ENCODE measurements at regions not wholly inside any gene's neighbourhood (a gene's known extent, or its start where the extent isn't known, plus 50 kb on each side); places are given as distances from the start of the nearest gene placed in this dataset.

DNA sequence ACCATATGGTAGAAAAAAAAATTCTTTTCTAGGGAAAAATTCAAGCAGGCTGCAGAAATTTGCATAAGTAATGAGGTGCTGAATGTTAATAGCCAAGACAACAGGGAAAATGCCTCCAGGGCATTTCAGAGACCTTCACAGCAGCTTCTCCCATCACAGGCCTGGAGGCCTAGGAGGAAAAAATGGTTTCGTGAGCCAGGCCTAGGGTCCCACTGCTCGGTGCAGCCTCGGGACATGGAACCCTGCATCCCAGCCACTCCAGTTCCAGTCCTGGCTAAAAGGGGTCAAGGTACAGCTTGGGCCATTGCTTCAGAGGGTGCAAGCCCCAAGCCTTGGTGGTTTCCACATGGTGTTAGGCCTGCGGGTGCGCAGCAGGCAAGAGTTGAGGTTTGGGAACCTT is 436.0 kb upstream of the SMC2 start:
- Histone ChIP-seq H3K4me1 (no peaks in the 10 kb centered on the region), H3K9me3 (no peaks in the 10 kb centered on the region), H3K4me3 (no peak overlapping the region), H3K27ac (no peak overlapping the region), H3K36me3 (no peaks in the 10 kb centered on the region), H3K9ac (ENCODE audit: low read depth in 2 of 2, low read length in 2 of 2) (no peak overlapping the region), H3K27me3 (no peaks in the 10 kb centered on the region)
- intact Hi-C loops (cut with DNase I), result no loop called here
- TF ChIP-seq, protein P1, sequence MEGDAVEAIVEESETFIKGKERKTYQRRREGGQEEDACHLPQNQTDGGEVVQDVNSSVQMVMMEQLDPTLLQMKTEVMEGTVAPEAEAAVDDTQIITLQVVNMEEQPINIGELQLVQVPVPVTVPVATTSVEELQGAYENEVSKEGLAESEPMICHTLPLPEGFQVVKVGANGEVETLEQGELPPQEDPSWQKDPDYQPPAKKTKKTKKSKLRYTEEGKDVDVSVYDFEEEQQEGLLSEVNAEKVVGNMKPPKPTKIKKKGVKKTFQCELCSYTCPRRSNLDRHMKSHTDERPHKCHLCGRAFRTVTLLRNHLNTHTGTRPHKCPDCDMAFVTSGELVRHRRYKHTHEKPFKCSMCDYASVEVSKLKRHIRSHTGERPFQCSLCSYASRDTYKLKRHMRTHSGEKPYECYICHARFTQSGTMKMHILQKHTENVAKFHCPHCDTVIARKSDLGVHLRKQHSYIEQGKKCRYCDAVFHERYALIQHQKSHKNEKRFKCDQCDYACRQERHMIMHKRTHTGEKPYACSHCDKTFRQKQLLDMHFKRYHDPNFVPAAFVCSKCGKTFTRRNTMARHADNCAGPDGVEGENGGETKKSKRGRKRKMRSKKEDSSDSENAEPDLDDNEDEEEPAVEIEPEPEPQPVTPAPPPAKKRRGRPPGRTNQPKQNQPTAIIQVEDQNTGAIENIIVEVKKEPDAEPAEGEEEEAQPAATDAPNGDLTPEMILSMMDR (IDR thresholded peaks at IDR 0.05), result no peak
- no peak for DNase-seq

DNA sequence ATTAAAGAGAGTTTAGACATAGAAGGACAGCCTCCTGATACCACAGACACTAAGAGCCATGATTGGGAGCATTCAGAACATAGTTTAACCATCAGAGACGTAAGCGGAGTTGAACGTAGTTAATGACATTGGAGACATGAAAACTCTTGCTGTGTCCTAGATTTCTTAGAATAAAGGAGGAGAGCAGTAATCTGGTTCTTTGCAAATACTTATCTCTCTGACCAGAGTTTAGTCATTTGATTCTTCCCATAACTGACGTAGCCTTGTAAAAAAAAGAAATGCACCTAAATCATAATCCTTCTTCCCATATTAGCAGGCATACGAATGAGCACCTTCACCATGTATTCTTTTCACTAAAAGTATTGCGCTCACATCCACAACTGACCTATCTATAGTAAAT is 433.3 kb upstream of the SMC2 start:
- Histone ChIP-seq H3K4me3 (no peak overlapping the region), H3K4me1 (no peaks in the 10 kb centered on the region), H3K36me3 (no peaks in the 10 kb centered on the region), H3K9me3 (no peaks in the 10 kb centered on the region), H3K9ac (ENCODE audit: low read depth in 2 of 2, low read length in 2 of 2) (no peak overlapping the region), H3K27ac (no peak overlapping the region), H3K27me3 (no peaks in the 10 kb centered on the region)
- DNase-seq, result no peak
- intact Hi-C loops (cut with DNase I), result no loop called here
- TF ChIP-seq, protein P1 (IDR thresholded peaks at IDR 0.05), result no peak

DNA sequence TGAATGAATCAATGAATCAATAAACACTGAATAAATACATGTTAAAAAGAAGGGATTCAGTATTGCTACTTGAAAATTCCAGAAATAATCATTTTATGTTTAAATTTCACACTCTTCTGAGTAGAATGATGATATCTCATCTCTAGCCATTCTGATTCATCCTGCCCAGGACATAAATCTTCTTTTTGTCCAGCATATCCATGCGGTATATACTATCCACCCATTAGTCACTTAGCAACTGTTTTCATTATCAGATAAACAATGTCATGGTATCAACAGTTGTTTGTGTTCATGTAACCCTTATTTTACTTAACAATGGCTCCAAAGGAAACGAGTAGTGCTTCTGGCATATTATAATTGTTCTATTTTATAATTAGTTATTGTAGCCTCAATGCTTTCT is 432.4 kb upstream of the SMC2 start:
- no peaks in the 10 kb centered on the region for H3K9me3 ChIP-seq
- H3K4me1 ChIP-seq, result no peaks in the 10 kb centered on the region
- no peak overlapping the region for H3K4me3 ChIP-seq
- TF ChIP-seq, protein P1 (IDR thresholded peaks at IDR 0.05), result no peak
- intact Hi-C loops (cut with DNase I), result no loop called here
- no peaks in the 10 kb centered on the region for H3K27me3 ChIP-seq
- H3K36me3 ChIP-seq, result no peaks in the 10 kb centered on the region
- no peak overlapping the region for H3K27ac ChIP-seq
- no peak for DNase-seq
- no peak overlapping the region for H3K9ac ChIP-seq (ENCODE audit: low read depth in 2 of 2, low read length in 2 of 2)

DNA sequence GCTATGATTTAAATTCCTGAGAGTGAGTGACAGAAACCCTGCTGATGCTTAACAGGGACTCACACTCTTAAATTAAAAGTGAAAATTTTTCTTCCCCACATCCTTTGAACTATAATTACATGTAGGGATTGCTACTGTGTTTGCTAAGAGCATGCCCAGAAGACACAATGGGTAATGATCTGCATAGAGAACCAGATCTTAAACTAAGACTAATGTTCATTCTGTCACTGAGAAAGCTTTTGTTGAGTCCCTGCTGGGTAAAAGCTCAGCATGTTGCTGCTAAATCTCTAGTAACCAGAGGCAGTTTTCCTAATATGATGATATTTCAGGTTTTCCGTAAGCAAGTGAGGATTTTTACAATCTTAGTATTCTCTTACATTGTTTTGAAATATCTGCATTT is 424.8 kb upstream of the SMC2 start:
- H3K36me3 ChIP-seq, result no peaks in the 10 kb centered on the region
- H3K9ac ChIP-seq (ENCODE audit: low read depth in 2 of 2, low read length in 2 of 2), result no peak overlapping the region
- no peaks in the 10 kb centered on the region for H3K9me3 ChIP-seq
- TF ChIP-seq, protein P1 (IDR thresholded peaks at IDR 0.05), result no peak
- H3K4me1 ChIP-seq, result no peaks in the 10 kb centered on the region
- no peak overlapping the region for H3K27ac ChIP-seq
- intact Hi-C loops (cut with DNase I), result no loop called here
- no peak overlapping the region for H3K4me3 ChIP-seq
- no peaks in the 10 kb centered on the region for H3K27me3 ChIP-seq
- no peak for DNase-seq

DNA sequence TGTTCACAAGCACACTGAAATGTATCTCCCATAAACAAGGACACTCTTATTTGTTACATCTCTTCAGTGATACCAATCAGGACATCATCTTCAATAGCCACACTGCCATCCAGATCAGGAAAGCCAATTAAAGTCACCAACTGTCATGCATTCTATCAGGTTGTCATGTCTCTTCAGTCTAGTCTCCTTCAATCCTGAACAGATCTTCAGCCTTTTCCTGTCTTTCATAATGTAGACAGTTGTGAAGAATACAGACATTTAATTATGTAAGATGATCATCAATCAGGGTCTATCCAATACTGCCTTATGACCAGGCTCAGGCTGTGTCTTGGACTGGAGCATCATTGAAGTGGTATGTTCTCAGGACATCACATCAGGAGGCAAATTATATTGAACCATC is 419.8 kb upstream of the SMC2 start:
- H3K9ac ChIP-seq (ENCODE audit: low read depth in 2 of 2, low read length in 2 of 2), result no peak overlapping the region
- H3K36me3 ChIP-seq, result no peaks in the 10 kb centered on the region
- H3K4me1 ChIP-seq, result no peaks in the 10 kb centered on the region
- DNase-seq, result no peak
- H3K27ac ChIP-seq, result no peak overlapping the region
- intact Hi-C loops (cut with DNase I), result no loop called here
- no peak overlapping the region for H3K4me3 ChIP-seq
- TF ChIP-seq, protein P1 (IDR thresholded peaks at IDR 0.05), result no peak
- H3K9me3 ChIP-seq, result no peaks in the 10 kb centered on the region
- no peaks in the 10 kb centered on the region for H3K27me3 ChIP-seq

DNA sequence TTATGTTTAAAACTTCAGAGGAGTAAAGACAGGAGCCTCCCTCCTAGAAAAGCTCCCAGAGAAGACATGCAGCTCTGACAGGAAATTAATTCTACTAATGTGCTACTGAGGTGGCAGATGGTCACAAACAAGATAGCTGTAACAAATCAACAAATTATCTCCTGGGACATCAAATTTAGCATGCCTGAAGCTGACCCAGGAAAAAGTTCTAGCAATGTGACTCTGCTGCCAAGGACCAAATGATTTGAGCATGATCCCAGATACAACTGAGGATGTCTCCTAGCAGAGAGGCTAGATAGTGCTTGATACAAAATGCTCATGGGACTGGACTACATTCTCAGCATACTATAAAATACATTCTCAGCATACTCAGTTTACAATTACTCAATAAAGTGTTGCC is 413.5 kb upstream of the SMC2 start:
- Histone ChIP-seq H3K9ac (ENCODE audit: low read depth in 2 of 2, low read length in 2 of 2) (no peak overlapping the region), H3K27me3 (no peaks in the 10 kb centered on the region), H3K27ac (no peak overlapping the region), H3K9me3 (no peaks in the 10 kb centered on the region), H3K4me3 (no peak overlapping the region), H3K4me1 (no peaks in the 10 kb centered on the region), H3K36me3 (no peaks in the 10 kb centered on the region)
- TF ChIP-seq, protein P1 (IDR thresholded peaks at IDR 0.05), result no peak
- no peak for DNase-seq
- intact Hi-C loops (cut with DNase I), result no loop called here
